GM23338 (cell line): ENCODE measurements at regions not wholly inside any gene's neighbourhood (a gene's known extent, or its start where the extent isn't known, plus 50 kb on each side); places are given as distances from the start of the nearest gene placed in this dataset.

Source experiments
- CTCF ChIP-seq, 2 experiments: fragments of 200-600 bp in 1 of 2; sonication (generic) in 1 of 2; conservative IDR thresholded peaks; 2 replicates each; pipeline versions ENCODE4 v1.5.1 to v1.6.1; 2016 to 2017; ENCODE audit warnings: antibody characterized with exemption in 2 of 2, low read depth in 2 of 2, mild to moderate bottlenecking in 2 of 2, moderate library complexity in 1 of 2
- EZH2 ChIP-seq: fragments of 200-600 bp; sonication (generic); IDR thresholded peaks from one replicate; pipeline ENCODE4 v1.8.0; 2017; ENCODE audit warnings: antibody characterized with exemption, mild to moderate bottlenecking, low read depth; ENCODE audit not compliant: unreplicated experiment
- REST ChIP-seq: IDR thresholded peaks from one replicate; pipeline ENCODE4 v1.6.1; 2018; ENCODE audit warnings: antibody characterized with exemption; ENCODE audit not compliant: unreplicated experiment

DNA sequence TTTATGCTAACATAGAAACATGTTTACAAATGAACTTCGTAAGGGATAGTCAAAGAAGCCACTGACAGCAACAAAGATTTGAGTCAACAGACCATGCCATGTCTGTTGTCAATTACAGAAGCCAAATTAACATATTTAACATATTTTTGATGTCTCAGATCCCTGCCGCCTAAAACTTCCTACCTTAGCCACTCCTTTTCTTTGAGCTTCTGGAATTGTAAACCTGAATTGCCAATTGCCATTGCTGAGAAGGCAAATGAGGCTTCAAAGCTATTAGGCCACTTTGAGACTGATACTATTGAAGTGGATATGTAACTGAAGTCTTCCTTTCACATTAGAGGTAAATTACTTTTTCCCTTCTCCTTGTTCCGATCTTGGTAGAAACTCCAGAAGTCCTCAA, 66.0 kb upstream of the DSEL start:
- TF ChIP-seq REST, result no peak
- TF ChIP-seq CTCF (conservative IDR thresholded peaks at IDR 0.05; ENCODE audit: low read depth in 2 of 2), result no peak
- no peak for TF ChIP-seq EZH2
